HG03558 (cell line): ENCODE measurements at regions not wholly inside any gene's neighbourhood (a gene's known extent, or its start where the extent isn't known, plus 50 kb on each side); places are given as distances from the start of the nearest gene placed in this dataset.

Source experiments
- ATAC-seq: cut with Tn5 transposase; IDR thresholded peaks from one replicate; pipeline ENCODE4 v1.9.1; 2021; ENCODE audit warnings: moderate number of reproducible peaks; ENCODE audit not compliant: unreplicated experiment; ENCODE audit errors: extremely low read depth

GRCh38 chr6:165884813-165885765, 222.0 kb upstream of the PDE10A start:
- ATAC-seq = no peak

DNA sequence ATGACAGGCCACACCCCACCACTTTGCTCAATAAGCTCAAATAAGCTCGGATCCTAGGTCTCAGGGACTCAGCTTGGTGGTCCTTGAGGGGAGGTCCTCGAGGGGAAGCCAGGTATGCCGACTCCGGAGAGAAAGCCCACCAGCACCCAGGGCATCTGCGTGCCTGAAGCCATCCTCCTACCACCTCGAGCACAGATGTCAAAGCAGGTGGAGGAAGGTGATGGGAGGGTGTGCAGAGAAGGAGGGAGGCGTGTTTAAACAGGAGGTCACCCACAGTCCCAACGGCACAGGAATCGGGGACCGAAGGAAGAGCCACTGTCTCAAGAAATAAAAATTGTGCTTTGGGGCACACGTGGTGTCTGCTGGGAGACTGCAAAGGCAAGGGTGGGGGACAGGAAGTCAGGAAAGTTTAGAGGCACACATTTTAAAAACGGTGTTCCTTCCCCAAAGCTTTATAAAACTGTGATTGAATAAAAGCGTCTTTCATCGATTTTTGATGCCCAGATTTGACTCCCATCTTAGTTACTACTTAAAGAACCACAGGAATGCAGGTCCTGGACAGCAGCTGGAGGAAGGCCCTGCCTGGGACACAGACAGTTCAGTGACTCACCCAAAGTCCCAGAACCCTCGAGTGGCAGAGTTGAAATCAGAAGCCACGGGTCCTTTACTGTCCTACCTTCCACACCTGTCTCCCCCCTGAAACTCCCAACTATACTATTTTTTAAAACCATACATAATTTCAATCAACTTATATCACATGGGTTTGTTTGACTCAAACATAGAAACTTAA, 221.0 kb upstream of the PDE10A start:
- no peak for ATAC-seq

DNA sequence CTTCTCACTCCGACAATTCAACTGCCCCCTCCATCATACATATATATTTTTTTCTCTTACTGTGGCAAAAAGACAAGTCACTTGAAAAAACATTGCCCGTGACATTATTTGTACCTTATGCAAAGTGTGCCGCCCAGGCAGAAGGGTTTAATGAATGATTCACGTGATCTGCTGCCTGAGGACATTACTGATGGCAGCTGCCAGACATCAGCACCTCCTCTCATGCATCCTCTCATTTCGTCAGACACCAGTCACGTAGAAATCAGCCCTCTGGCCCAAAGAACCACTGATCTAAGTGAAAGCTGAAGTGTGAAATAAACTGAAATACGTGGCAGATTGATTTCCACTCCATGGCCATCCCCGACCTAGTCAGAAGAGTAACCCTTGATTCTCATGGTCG, 218.8 kb upstream of the PDE10A start:
- ATAC-seq = no peak

- no peak for ATAC-seq
Measured at GRCh38 chr6:165880686-165881085, 217.6 kb upstream of the PDE10A start.

GRCh38 chr6:165877773-165878172, 214.7 kb upstream of the PDE10A start:
- no peak for ATAC-seq

- ATAC-seq = no peak
Measured at GRCh38 chr6:165877192-165877591, 214.2 kb upstream of the PDE10A start.

- ATAC-seq = no peak
Measured at GRCh38 chr6:165876588-165876987, 213.5 kb upstream of the PDE10A start.

GRCh38 chr6:165875946-165876345, 212.9 kb upstream of the PDE10A start:
- ATAC-seq = no peak

- no peak for ATAC-seq
Measured at GRCh38 chr6:165873976-165874375, 210.9 kb upstream of the PDE10A start.

DNA sequence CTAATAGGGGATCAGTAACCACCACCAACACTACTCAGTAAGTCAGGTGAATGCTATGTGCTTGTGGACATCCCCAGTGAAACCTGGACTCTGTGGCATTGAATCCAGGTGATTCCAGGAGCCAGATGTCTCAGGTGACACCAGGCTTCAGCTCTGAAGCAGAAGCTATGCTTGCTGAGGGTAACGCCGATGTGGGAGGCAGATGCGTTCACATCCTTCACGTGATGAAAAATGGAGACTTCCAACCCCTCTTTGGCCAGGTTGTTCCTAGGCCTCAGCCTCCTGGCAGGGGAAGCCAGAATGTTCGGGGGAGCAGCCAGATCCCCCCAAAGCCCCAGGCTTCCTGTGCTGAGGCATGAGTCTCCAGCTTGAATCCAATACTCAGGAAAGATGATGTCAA, 209.8 kb upstream of the PDE10A start:
- no peak for ATAC-seq

DNA sequence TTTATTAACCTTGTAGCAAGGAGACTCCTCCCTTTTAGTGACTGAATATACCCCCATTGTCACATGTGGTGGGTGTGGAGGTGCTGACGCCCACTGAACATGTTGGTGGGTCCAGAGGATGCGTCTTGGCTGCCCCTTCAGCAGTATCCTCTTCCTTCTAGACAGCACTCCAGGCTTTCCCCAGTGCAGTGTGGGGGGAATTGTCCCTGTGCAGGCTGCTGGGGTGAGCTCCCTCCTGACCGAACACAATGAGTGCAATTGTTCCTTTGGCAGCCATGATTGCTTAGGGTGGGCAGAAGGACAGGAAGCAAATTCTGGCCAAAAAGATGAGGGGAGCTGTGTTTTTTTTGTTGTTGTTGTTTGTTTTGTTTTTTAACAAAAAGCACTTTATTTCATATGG, 209.3 kb upstream of the PDE10A start:
- ATAC-seq = no peak

- no peak for ATAC-seq
Measured at GRCh38 chr6:165871571-165871970, 208.5 kb upstream of the PDE10A start.

GRCh38 chr6:165869526-165869925, 206.5 kb upstream of the PDE10A start:
- ATAC-seq = no peak

DNA sequence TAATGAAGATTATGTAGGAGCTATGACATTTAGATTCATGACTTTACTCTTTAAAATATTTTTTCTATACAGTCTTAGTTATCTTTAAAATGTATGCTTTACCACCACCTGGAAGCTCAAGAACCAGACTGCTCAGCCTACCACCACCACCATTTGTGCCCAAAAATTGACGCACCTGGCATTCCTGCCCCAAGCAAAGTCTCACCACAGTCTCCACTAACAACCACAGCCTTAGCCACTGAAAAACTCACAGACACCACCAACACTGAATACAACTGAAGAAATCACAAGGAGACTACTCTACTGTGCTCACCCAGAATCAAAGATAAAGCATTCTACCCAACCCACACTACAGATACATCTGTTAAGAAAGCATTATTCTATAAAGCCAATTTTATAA, 201.9 kb upstream of the PDE10A start:
- no peak for ATAC-seq

DNA sequence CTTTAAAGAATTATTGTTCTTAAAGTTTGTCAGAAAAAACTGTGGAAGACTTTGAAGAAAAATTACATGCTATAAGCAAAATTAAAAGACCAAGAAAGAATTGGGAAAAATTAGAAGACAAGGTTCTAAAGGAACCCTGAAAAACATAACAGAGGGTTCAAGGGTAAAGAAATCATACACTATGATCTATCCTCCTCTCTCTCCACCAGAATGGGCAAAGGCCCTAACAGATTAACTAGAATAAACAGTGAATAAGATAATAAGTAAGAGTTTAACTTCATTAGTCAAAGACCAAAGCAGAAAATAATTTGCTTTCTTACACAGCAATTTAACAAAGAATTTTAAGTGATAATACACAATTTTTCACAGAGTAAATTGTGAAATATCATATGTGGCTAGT, 201.2 kb upstream of the PDE10A start:
- ATAC-seq = no peak

- no peak for ATAC-seq
Measured at GRCh38 chr6:165863801-165864200, 200.8 kb upstream of the PDE10A start.

DNA sequence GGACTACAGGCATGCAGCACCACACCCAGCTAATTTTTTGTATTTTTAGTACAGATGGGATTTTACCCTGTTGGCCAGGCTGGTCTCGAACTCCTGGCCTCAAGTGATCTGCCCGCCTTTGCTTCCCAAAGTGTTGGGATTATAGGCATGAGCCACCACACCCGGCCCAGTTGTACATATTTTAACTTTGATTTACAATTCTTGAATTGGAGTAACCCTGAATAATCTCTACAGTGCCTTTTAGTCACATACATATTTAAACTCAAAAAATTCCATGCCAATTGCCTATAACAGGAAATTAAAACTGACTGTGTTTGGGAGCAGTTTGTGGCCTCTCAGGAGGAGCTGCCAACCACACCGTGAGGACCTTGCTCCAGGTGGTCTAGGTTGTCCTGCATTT, 199.8 kb upstream of the PDE10A start:
- ATAC-seq = no peak

- ATAC-seq = no peak
Measured at GRCh38 chr6:165861226-165861625, 198.2 kb upstream of the PDE10A start.

GRCh38 chr6:165858586-165858985, 195.5 kb upstream of the PDE10A start:
- no peak for ATAC-seq

DNA sequence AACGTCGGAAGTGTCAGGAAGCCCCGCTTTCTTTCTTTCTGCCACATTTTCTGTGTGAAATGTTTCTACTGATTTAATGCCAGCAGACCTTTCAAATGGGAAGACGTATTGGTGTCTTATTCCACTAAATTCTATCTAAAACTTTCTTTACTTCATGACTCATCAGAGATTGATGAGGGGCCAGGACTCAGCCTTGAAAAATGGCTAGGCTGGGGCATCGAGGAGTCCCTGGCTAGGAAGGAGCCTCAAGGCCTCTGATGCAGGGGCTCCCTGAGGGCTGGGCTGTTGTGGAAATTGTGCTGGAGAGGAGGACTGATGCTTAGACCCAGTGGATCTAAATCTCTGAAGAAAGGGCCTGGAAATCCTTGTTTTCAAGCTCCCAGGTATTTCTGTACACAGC, 192.8 kb upstream of the PDE10A start:
- ATAC-seq = no peak

DNA sequence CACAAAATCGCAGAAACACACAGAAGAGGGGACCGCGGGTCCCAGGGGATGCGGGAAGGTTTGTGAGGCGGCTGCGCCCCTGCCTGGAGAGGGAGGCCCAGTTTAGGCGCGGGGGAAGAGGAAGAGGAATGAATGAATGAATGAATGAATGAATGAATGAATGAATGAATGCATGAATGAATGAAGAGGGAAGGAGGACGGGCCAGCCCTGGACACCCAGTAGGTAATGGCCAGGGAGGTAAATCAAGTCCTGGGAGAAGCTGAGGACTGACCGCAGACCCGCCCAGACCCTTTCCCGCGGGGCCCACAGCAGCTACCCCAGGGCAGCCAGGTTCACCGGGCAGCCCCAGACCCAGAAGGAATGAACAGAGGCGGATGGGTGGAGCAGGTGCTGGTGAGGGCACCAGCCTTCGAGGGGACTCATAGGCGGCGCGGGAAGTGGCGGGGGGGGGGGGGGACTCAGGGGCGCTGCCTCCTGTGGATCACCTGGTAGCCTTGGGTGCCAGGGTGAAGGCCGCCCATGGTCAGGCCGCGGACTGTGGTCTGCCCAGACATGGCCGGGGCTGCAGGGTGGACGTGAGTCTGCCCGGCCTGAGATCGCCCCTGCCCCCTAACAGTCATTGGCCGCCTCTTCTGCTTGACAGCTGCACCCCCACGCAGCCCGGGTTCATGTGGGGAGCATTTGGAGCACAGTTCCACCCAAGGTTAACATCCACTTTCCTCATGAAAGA, 192.0 kb upstream of the PDE10A start:
- no peak for ATAC-seq
